H1 (cell line): ENCODE measurements at regions not wholly inside any gene's neighbourhood (a gene's known extent, or its start where the extent isn't known, plus 50 kb on each side); places are given as distances from the start of the nearest gene placed in this dataset.

ENCODE experiments used
- POU5F1 ChIP-seq: IDR thresholded peaks from 2 replicates; pipeline ENCODE4 v1.6.1; 2011; ENCODE audit warnings: low read depth, mild to moderate bottlenecking, low read length, moderate library complexity

- no peak for TF ChIP-seq POU5F1
- TF ChIP-seq, all 59 proteins: peak for 0
Measured at GRCh38 chr12:124416516-124417395, 121.9 kb downstream of the RFLNA start (continued).
